ENCODE measurements at regions not wholly inside any gene's neighbourhood (a gene's known extent, or its start where the extent isn't known, plus 50 kb on each side); places are given as distances from the start of the nearest gene placed in this dataset.

- 69% methylated on average over 5 of the region's 5 CpGs for WGBS (ENCODE audit: low lambda C conversion rate)
- CTCF ChIA-PET: interaction anchor here (1.0 to 1.2 kb wide), 2 partner anchors 72 to 73 kb away, joined by 3 read pairs; no protein-coding TSS in a partner anchor
- Histone ChIP-seq H4K20me1 (ENCODE audit: insufficient read depth) (no peaks in the 10 kb centered on the region), H3K36me3 (replicated peaks in 1 of 2; ENCODE audit: control insufficient read depth in 1 of 2, insufficient read depth in 2 of 2, low read length in 1 of 2) (no peaks in the 10 kb centered on the region), H3K4me2 (no peak overlapping the region), H3K4me3 (ENCODE audit: low read depth in 2 of 2, low read length in 1 of 2) (no peak overlapping the region), H3F3A (replicated peaks; ENCODE audit: insufficient read depth) (no peaks in the 10 kb centered on the region), H3K27me3 (ENCODE audit: insufficient read depth) (no peaks in the 10 kb centered on the region), H2AFZ (ENCODE audit: low read depth) (no peak overlapping the region), H3K9me2 (no peaks in the 10 kb centered on the region), H3K9me3 (no peaks in the 10 kb centered on the region), H3K9ac (no peak overlapping the region), H3K4me1 (ENCODE audit: control insufficient read depth in 1 of 2, insufficient read depth in 2 of 2, low read depth in 1 of 2, low read length in 1 of 2) (peaks cover 2 to 29% of the 10 kb centered on the region in 2 experiments; a peak in 2 of 4 replicates), H3K27ac (ENCODE audit: low read depth in 2 of 2, low read length in 1 of 2) (no peak overlapping the region), H3K79me2 (ENCODE audit: insufficient read depth) (no peaks in the 10 kb centered on the region)
- no peak for TF ChIP-seq ZBTB33 (IDR thresholded peaks at IDR 0.05; ENCODE audit: borderline replicate concordance, low read depth)
- TF ChIP-seq FOXJ3 (CRISPR knock-in tag; IDR thresholded peaks at IDR 0.05): no peak
- no peak for TF ChIP-seq SMC3 (IDR thresholded peaks at IDR 0.05; ENCODE audit: low read depth, low read length)
- TF ChIP-seq TAF1 (IDR thresholded peaks at IDR 0.05; ENCODE audit: borderline replicate concordance, low read depth, low read length): no peak
- no peak for TF ChIP-seq GATA2 (CRISPR knock-in tag; IDR thresholded peaks at IDR 0.05)
- TF ChIP-seq RCOR1 (IDR thresholded peaks at IDR 0.05; ENCODE audit: low read length): no peak
- no peak for TF ChIP-seq RAD21 (IDR thresholded peaks at IDR 0.05; ENCODE audit: low read length)
- no peak for TF ChIP-seq EZH2phosphoT487 (IDR thresholded peaks at IDR 0.05; ENCODE audit: borderline replicate concordance, low read depth)
- TF ChIP-seq NFIC (IDR thresholded peaks at IDR 0.05; ENCODE audit: borderline replicate concordance): no peak
- DNase-seq: no peak
- POLR2A ChIA-PET: no interaction called here
Measured at GRCh38 chr14:51356381-51356780, 116.3 kb downstream of the TMX1 start.

GRCh38 chr14:51357250-51357649, 117.2 kb downstream of the TMX1 start:
- H3K9me3 ChIP-seq: no peaks in the 10 kb centered on the region
- H3K27ac ChIP-seq (ENCODE audit: low read depth in 2 of 2, low read length in 1 of 2): peak overlapping the region in 1 of 2 experiments; percentile 47; a peak in 2 of 4 replicates
- no peaks in the 10 kb centered on the region for H3K36me3 ChIP-seq (replicated peaks in 1 of 2; ENCODE audit: control insufficient read depth in 1 of 2, insufficient read depth in 2 of 2, low read length in 1 of 2)
- ChIA-PET POLR2A (no interaction called here), CTCF (no interaction called here)
- H3K4me1 ChIP-seq (ENCODE audit: control insufficient read depth in 1 of 2, insufficient read depth in 2 of 2, low read depth in 1 of 2, low read length in 1 of 2): peaks cover 2 to 29% of the 10 kb centered on the region in 2 experiments; a peak in 2 of 4 replicates
- H4K20me1 ChIP-seq (ENCODE audit: insufficient read depth): no peaks in the 10 kb centered on the region
- TF ChIP-seq MEF2A (IDR thresholded peaks at IDR 0.05; ENCODE audit: borderline replicate concordance, low read depth): no peak
- no peak for TF ChIP-seq POLR2AphosphoS5 (IDR thresholded peaks at IDR 0.05; ENCODE audit: low read depth, low read length)
- TF ChIP-seq RAD21 (IDR thresholded peaks at IDR 0.05; ENCODE audit: low read length): no peak
- no peak for TF ChIP-seq JUND (IDR thresholded peaks at IDR 0.05)
- TF ChIP-seq RFX5 (IDR thresholded peaks at IDR 0.05; ENCODE audit: low read length): no peak
- no peak for TF ChIP-seq MAX (IDR thresholded peaks at IDR 0.05; ENCODE audit: low read depth)
- TF ChIP-seq YY1 (IDR thresholded peaks at IDR 0.05; ENCODE audit: low read depth): no peak
- no peaks in the 10 kb centered on the region for H3K27me3 ChIP-seq (ENCODE audit: insufficient read depth)
- H3F3A ChIP-seq (replicated peaks; ENCODE audit: insufficient read depth): no peaks in the 10 kb centered on the region
- peak overlapping the region; percentile 60; the same call in 1 of the 2 replicates for H2AFZ ChIP-seq (ENCODE audit: low read depth)
- DNase-seq: no peak
- no peak overlapping the region for H3K4me2 ChIP-seq
- no peaks in the 10 kb centered on the region for H3K79me2 ChIP-seq (ENCODE audit: insufficient read depth)
- H3K9me2 ChIP-seq: no peaks in the 10 kb centered on the region
- no peak overlapping the region for H3K9ac ChIP-seq
- 80% methylated on average over 3 of the region's 3 CpGs for WGBS (ENCODE audit: low lambda C conversion rate)
- H3K4me3 ChIP-seq (ENCODE audit: low read depth in 2 of 2, low read length in 1 of 2): no peak overlapping the region

All from SK-N-SH (cell line).